Ascending aorta (tissue), 2 donors: ENCODE measurements at regions not wholly inside any gene's neighbourhood (a gene's known extent, or its start where the extent isn't known, plus 50 kb on each side); places are given as distances from the start of the nearest gene placed in this dataset.

Experiments used
- DNase-seq, 2 donors: peaks; one replicate each; pipeline ENCODE4 v3.0.0-alpha.2; 2019; ENCODE audit warnings: low spot score in 2 of 2
- H3K27ac ChIP-seq, 2 donors: fragments of 200-600 bp; sonication (generic); one replicate each; pipeline ENCODE4 v1.5.1; 2016 to 2017; ENCODE audit warnings: mild to moderate bottlenecking in 1 of 2
- H3K27me3 ChIP-seq: fragments of 200-600 bp; sonication (generic); one replicate; pipeline ENCODE4 v1.5.1; 2017
- H3K36me3 ChIP-seq, 2 donors: fragments of 200-600 bp; sonication (generic); one replicate each; pipeline ENCODE4 v1.5.1; 2016
- H3K4me1 ChIP-seq, 2 donors: fragments of 200-600 bp; sonication (generic); one replicate each; pipeline ENCODE4 v1.5.1; 2016 to 2017; ENCODE audit warnings: mild to moderate bottlenecking in 1 of 2
- H3K4me3 ChIP-seq, 2 donors: fragments of 200-600 bp; sonication (generic); one replicate each; pipeline ENCODE4 v1.5.1; 2016 to 2017; ENCODE audit warnings: mild to moderate bottlenecking in 1 of 2
- H3K9me3 ChIP-seq, 2 donors: fragments of 200-600 bp; sonication (generic); one replicate each; pipeline ENCODE4 v1.5.1; 2016
- CTCF ChIP-seq, 3 experiments: fragments of 200-600 bp in 2 of 3; fragments of 450-650 bp in 1 of 3; sonication (generic) in 2 of 3; IDR thresholded peaks; one replicate each; pipeline ENCODE4 v1.5.1; 2016 to 2019; ENCODE audit warnings: antibody characterized with exemption in 3 of 3, mild to moderate bottlenecking in 1 of 3, moderate library complexity in 1 of 3
- intact Hi-C: fragments of 100-400 bp; cut with DNase I; formaldehyde crosslinking; loops from one replicate; pipeline ENCODE4 v1.15.1; 2023

GRCh38 chr1:192949783-192950182 is 109.4 kb downstream of the UCHL5 start:
- H3K27me3 ChIP-seq = no peaks in the 10 kb centered on the region
- no peak for DNase-seq
- intact Hi-C loops = no loop called here
- no peaks in the 10 kb centered on the region for H3K36me3 ChIP-seq
- H3K9me3 ChIP-seq = no peaks in the 10 kb centered on the region
- H3K27ac ChIP-seq = no peak overlapping the region
- TF ChIP-seq CTCF (IDR thresholded peaks at IDR 0.05) = no peak
- no peaks in the 10 kb centered on the region for H3K4me1 ChIP-seq
- H3K4me3 ChIP-seq = no peak overlapping the region

DNA sequence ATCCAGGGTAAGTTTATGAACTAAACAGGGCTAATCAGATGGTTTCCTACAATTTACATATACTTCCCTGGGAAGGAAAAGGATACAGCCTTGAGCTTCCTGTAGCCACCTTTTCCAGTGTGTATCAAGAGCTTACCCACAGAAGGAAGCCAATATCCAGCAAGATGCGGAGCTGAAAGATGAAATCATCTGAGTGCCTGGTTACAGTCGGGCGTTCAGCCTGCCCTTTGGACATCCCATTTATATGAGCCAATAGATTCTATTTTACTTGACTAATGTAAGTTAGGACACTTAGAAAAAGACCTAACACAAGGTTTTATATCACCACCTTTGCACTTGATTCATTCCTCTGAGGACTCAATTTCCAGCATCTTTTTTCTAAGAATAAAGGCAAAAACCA is 108.2 kb downstream of the UCHL5 start:
- no peak overlapping the region for H3K27ac ChIP-seq
- H3K4me1 ChIP-seq = no peaks in the 10 kb centered on the region
- intact Hi-C loops = no loop called here
- no peak for DNase-seq
- H3K27me3 ChIP-seq = no peaks in the 10 kb centered on the region
- H3K4me3 ChIP-seq = no peak overlapping the region
- H3K36me3 ChIP-seq = no peaks in the 10 kb centered on the region
- no peak for TF ChIP-seq CTCF (IDR thresholded peaks at IDR 0.05)
- no peaks in the 10 kb centered on the region for H3K9me3 ChIP-seq

DNA sequence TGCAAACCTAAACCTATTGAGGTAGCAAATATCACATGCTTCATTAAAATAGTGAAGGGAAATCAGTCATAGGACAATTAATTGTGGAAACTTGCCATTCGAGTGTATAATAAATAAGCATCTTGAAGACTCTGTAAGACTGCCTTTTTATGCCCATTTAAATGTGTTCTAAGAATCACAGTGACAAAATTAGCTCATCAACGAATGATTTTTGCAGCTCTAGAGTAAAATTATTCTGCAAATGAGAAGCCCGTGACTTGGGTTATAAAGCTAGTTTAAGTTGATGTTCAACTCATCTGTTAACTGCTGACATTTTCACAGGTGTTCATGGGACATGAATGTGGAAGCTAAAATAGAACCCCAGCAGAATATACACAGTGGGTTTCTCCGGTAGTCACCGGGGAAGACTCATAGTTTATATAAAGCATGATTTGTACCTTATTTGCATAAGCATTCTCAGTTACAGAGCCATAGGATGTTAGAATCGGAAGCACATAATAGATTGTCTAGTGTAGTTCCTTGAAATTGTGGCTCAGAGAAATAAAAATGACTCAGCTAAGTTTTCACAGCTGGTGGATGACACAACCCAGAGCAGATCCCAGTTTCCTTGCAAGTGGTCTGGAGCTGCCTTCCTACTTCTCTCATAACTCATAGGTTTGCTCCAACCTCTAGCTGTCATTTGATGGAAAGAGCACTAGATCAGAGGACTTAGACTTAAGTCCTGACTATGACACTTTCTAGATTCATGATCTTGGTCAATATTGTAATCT is 107.3 kb downstream of the UCHL5 start:
- Histone ChIP-seq H3K36me3 (no peaks in the 10 kb centered on the region), H3K4me3 (no peak overlapping the region), H3K4me1 (no peaks in the 10 kb centered on the region), H3K9me3 (no peaks in the 10 kb centered on the region), H3K27me3 (no peaks in the 10 kb centered on the region), H3K27ac (no peak overlapping the region)
- TF ChIP-seq CTCF (IDR thresholded peaks at IDR 0.05) = no peak
- no peak for DNase-seq
- intact Hi-C loops = no loop called here

- H3K27ac ChIP-seq = no peak overlapping the region
Measured at GRCh38 chr1:192952646-192953045, 106.5 kb downstream of the UCHL5 start.

DNA sequence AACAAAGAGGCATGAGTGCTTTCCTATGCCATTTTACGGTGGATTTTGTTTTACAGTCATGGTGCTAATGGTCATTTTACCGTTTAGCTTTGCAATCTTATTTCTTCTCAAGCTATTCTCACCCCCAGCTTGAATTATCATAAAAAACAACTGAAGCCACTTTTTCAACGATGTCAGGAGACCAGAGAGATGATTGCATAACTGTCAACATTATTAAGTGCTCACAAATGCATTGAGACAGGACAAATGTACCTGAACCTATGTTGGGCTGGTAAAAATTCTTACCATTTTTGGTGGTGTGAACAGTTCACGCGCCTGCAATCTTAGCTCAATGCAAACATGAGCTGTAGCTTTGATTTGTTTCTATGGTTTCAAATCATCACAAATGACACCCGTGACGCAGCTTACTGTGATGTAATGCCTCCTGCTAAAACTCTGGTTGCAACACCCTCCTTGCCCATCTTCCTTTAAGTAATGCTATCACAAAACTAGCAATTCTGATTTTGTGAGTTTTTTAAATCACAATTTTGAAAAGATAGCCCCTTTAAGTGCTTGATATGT is 104.4 kb downstream of the UCHL5 start:
- intact Hi-C loops = no loop called here
- DNase-seq = peak in 1 of 2 donors; percentile 65

More at GRCh38 chr1:192952646-192953045, 106.5 kb downstream of the UCHL5 start:
- no peak for DNase-seq
- Histone ChIP-seq H3K4me3 (no peak overlapping the region), H3K4me1 (no peaks in the 10 kb centered on the region), H3K27me3 (no peaks in the 10 kb centered on the region), H3K36me3 (no peaks in the 10 kb centered on the region), H3K9me3 (no peaks in the 10 kb centered on the region)
- intact Hi-C loops = no loop called here
- TF ChIP-seq CTCF (IDR thresholded peaks at IDR 0.05) = no peak

More for the DNA sequence above, 104.4 kb downstream of the UCHL5 start:
- no peak for TF ChIP-seq CTCF (IDR thresholded peaks at IDR 0.05)
- H3K4me1 ChIP-seq = no peaks in the 10 kb centered on the region
- no peak overlapping the region for H3K4me3 ChIP-seq
- no peaks in the 10 kb centered on the region for H3K27me3 ChIP-seq
- no peaks in the 10 kb centered on the region for H3K36me3 ChIP-seq
- no peak overlapping the region for H3K27ac ChIP-seq
- H3K9me3 ChIP-seq = no peaks in the 10 kb centered on the region
